ENCODE measurements at regions not wholly inside any gene's neighbourhood (a gene's known extent, or its start where the extent isn't known, plus 50 kb on each side); places are given as distances from the start of the nearest gene placed in this dataset.
A peak's percentile ranks its signal among the peaks of the same experiment; 100 is the strongest.

GRCh38 chr13:111458001-111458531, 137.6 kb downstream of the TEX29 start:
- TF ChIP-seq CTCF (IDR thresholded peaks at IDR 0.05): no peak
- no peak for TF ChIP-seq ZFX (IDR thresholded peaks at IDR 0.05; ENCODE audit: borderline replicate concordance)

GRCh38 chr13:111458739-111459138, 138.3 kb downstream of the TEX29 start:
- TF ChIP-seq CTCF (IDR thresholded peaks at IDR 0.05) (no peak), ZFX (IDR thresholded peaks at IDR 0.05; ENCODE audit: borderline replicate concordance) (no peak)
- no peak overlapping the region for H3K27ac ChIP-seq

More at GRCh38 chr13:111458001-111458531, 137.6 kb downstream of the TEX29 start:
- no peak overlapping the region for H3K27ac ChIP-seq

- H3K27ac ChIP-seq: no peak overlapping the region
- TF ChIP-seq CTCF (IDR thresholded peaks at IDR 0.05) (no peak), ZFX (IDR thresholded peaks at IDR 0.05; ENCODE audit: borderline replicate concordance) (no peak)
Measured at GRCh38 chr13:111459803-111460547, 139.5 kb downstream of the TEX29 start.

GRCh38 chr13:111460548-111461444, 140.4 kb downstream of the TEX29 start:
- no peak overlapping the region for H3K27ac ChIP-seq
- TF ChIP-seq ZFX (IDR thresholded peaks at IDR 0.05; ENCODE audit: borderline replicate concordance): no peak
- peak; percentile 42 for TF ChIP-seq CTCF (IDR thresholded peaks at IDR 0.05)

- TF ChIP-seq CTCF (IDR thresholded peaks at IDR 0.05) (no peak), ZFX (IDR thresholded peaks at IDR 0.05; ENCODE audit: borderline replicate concordance) (no peak)
- no peak overlapping the region for H3K27ac ChIP-seq
Measured at GRCh38 chr13:111461445-111462149, 141.2 kb downstream of the TEX29 start.

GRCh38 chr13:111462221-111462764, 141.9 kb downstream of the TEX29 start:
- no peak overlapping the region for H3K27ac ChIP-seq
- TF ChIP-seq CTCF (IDR thresholded peaks at IDR 0.05) (no peak), ZFX (IDR thresholded peaks at IDR 0.05; ENCODE audit: borderline replicate concordance) (no peak)
